ENCODE measurements at regions not wholly inside any gene's neighbourhood (a gene's known extent, or its start where the extent isn't known, plus 50 kb on each side); places are given as distances from the start of the nearest gene placed in this dataset.

- TF ChIP-seq FOXM1 (IDR thresholded peaks at IDR 0.05; ENCODE audit: borderline replicate concordance, low read depth) (no peak), TCF12 (IDR thresholded peaks at IDR 0.05; ENCODE audit: low read depth) (no peak), EP300 (IDR thresholded peaks at IDR 0.05; ENCODE audit: borderline replicate concordance) (no peak), RAD21 (IDR thresholded peaks at IDR 0.05; ENCODE audit: low read depth) (no peak), ZBTB7A (IDR thresholded peaks at IDR 0.05; ENCODE audit: low read depth) (no peak), TAF1 (IDR thresholded peaks at IDR 0.05; ENCODE audit: low read depth) (no peak), YY1 (IDR thresholded peaks at IDR 0.05; ENCODE audit: low read depth) (no peak), CEBPB (IDR thresholded peaks at IDR 0.05) (no peak), CREB1 (IDR thresholded peaks at IDR 0.05; ENCODE audit: low read depth) (no peak), EGR1 (IDR thresholded peaks at IDR 0.05) (no peak), REST (IDR thresholded peaks at IDR 0.05; ENCODE audit: low read depth) (no peak), MAX (IDR thresholded peaks at IDR 0.05) (no peak), NFIC (IDR thresholded peaks at IDR 0.05) (no peak)
Observed at GRCh38 chr11:122173074-122173450, 57.0 kb upstream of the BLID start.
